Lower leg skin (tissue), 3 donors: ENCODE measurements at regions not wholly inside any gene's neighbourhood (a gene's known extent, or its start where the extent isn't known, plus 50 kb on each side); places are given as distances from the start of the nearest gene placed in this dataset.

ENCODE experiments used
- CTCF ChIP-seq, 3 donors: fragments of 450-650 bp; IDR thresholded peaks; one replicate each; pipeline ENCODE4 v1.5.1; 2016; ENCODE audit warnings: antibody characterized with exemption in 3 of 3, mild to moderate bottlenecking in 3 of 3, moderate library complexity in 2 of 3
- POLR2A ChIP-seq, 2 donors: fragments of 450-650 bp; IDR thresholded peaks; one replicate each; pipeline ENCODE4 v1.6.1; 2016 to 2017; ENCODE audit warnings: antibody characterized with exemption in 2 of 2, mild to moderate bottlenecking in 1 of 2, moderate library complexity in 1 of 2

DNA sequence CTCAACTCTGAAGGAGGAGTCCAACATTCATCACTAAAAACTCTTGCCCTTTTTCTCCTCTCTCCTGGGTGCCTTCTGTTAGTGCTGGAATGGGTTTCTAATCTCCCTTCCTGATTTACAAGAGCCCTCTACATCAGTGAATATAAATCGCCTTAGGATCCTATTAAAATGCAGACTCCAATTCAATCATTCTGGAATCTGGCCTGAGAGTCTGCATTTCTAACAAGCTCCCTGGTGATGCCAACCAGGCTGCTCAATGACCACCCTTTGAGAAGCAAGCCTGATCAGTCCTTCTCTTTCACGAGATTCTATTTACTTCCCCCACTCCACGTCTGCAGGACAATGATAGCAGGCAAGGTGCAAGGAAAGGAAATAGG lies 72.8 kb upstream of the E2F3 start:
- TF ChIP-seq CTCF (IDR thresholded peaks at IDR 0.05) (no peak), POLR2A (IDR thresholded peaks at IDR 0.05) (no peak)
